DMS114 treated with DMSO at 0.1 percent for 48 hours (cell line): ENCODE measurements at regions not wholly inside any gene's neighbourhood (a gene's known extent, or its start where the extent isn't known, plus 50 kb on each side); places are given as distances from the start of the nearest gene placed in this dataset.

ENCODE experiments used
- DNase-seq: peaks from one replicate; lab custom pipeline; 2025; ENCODE audit not compliant: unreplicated experiment; lab: John Stamatoyannopoulos, UW

DNA sequence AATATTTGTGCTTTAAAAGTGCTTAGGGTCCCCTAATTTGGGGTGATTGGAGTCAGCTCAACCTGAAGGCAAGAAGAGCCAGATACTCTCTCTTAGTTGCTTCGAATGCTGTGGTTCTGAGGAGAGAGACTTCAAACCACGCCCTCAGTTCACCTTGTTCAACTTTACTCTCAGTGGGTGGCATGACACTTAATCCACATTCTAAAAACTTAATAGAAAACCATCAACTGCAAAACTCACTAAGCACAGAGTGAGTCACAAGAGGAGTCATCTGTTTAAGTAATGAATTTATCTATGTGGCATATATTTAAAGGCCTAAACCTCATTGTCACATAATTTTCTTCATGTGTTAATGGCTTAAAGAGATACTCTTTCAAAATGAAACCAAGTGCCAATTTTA lies 99.5 kb upstream of the SLC4A4 start:
- no peak for DNase-seq

DNA sequence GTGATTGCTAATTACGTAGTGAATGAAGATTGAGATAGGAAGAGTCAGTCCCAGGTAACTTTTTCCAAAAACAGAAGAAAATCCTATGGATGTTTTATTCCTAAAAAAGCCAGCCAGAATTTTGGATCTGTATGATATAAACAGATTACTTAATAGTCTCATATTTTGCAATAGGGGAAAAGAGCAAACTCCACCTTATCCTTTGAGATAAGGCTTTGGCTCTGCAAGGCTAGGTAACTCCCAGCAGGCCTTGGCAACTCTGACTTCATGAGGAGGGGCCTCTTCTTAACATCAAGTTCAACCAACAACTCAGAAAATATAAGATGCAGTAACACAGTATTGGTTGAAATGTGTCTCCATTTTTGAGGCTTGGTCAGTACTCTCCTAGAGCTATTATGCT lies 98.7 kb upstream of the SLC4A4 start:
- DNase-seq: no peak

DNA sequence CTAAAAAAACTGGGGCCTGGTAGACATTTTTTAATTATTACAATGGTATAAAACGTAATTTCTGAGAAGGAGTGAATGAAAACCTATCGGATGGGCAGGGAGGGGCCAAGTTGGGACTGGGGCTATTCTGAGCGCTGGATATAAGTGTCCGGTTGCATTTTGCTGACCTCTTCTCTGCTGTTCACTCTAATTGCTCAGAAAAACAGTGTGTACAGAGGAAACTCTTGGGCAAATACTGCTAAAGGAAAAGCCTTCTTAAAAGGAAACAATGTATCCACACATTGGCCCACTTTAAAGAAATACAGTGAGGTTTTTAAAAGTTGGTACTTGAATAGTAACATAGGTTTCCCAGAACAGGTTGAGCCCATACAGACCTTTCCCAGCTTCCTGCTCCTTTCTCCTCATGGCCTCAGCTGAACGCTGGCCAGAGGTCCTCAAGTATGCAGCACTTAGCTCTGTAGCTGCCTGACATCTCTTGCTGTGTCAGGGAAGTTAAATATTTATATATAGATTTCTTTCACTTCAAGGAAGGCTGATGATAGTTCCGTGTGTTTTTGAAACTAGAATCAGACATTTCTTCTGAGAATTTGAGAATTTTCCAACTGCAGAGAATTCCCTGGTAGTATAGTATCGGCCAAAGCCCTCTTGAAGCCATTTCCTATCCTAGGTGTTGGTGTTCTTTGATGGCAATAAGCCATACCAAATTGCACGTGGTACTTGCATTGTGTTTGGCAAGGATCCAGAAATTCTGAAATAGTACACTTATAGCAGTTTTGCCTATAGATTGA lies 97.1 kb upstream of the SLC4A4 start:
- DNase-seq: no peak

DNA sequence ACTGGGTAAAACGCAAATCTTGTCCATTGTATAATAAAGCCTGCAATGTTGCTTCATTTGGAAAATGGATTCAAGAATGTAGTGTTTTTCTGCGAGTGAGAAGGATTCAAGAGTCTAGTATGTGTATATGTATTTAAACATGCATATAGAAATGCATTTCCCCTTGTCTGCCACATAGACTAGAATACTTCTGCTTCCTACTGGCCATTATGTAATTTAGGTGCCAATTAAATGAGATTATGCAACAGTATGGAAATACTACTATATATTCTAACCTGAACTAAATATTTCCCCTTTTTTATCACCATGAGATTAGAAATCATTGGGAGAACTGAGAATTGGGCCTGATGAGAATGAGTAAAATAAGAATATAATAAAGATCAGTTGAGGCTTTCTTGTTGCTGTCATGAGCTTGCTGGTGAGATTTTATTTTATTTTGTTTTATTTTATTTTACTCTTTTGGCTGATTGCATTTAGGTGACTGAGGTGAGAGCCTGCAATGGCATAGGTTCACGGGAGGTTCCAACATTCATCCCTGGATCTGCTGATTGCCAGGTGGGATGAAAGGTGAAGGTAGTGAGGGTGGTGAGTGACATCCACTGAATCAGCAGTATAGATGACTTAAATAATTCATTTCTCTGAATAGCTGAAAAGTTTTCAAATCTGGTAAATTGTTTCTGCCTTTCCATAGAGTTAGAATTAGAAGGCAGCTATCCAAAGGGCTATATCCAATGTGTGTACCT lies 95.6 kb upstream of the SLC4A4 start:
- no peak for DNase-seq

DNA sequence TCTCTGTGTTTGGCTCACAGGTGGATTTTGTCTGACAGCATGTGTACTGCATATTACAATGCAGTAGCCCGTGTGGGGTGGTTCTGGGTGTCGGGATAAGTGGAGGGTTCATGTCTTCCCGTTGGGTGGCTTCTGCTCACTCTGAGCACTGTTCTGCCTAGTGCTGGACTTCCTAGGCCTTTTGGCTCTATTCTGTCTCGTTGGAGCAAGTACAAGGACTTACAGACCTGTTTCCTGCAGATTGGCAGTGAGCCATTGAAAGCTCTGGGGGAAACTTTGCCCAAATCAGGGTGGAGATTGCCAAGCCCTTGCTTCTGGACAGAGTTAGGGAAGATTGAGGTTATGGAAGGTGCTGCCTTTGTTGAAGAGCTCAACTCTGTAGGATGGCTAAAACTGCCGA lies 91.1 kb upstream of the SLC4A4 start:
- DNase-seq: no peak

DNA sequence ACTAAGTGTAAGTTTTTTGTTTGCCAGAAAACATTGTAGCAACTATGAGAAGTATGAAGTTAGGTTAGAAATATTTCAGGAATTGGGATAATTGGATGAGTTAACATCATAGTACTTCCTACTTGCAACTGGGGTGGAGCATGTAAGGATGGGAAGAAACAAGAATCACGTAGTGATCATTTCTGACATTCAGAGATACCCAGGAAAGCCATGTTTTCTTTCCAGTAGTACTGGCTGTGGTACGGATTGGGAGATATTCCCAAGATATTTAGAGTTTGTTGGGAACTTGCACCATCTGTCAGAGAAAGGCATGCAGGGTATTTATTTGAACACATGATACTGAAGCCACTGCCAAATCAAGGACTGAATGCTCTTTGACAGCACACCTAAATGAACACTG lies 87.6 kb upstream of the SLC4A4 start:
- DNase-seq: no peak

DNA sequence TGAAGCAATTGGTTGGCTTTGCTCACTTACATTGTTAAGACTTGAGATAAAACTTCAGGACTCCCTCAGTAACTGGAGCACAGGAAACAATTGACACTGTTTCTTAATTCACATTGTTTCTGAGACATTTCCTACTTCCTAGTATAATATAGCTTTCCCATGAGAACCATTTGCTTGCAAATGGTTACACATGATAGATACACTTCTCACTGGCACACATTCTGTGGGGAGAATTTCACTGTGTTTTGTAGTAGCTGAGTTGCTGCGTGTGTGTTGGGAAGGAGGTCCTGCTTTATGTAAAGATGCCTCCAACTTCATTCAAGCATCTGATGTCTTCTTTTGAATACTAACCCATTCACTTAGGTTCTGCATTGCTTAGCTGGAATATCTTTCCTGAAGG lies 85.3 kb upstream of the SLC4A4 start:
- DNase-seq: no peak

DNA sequence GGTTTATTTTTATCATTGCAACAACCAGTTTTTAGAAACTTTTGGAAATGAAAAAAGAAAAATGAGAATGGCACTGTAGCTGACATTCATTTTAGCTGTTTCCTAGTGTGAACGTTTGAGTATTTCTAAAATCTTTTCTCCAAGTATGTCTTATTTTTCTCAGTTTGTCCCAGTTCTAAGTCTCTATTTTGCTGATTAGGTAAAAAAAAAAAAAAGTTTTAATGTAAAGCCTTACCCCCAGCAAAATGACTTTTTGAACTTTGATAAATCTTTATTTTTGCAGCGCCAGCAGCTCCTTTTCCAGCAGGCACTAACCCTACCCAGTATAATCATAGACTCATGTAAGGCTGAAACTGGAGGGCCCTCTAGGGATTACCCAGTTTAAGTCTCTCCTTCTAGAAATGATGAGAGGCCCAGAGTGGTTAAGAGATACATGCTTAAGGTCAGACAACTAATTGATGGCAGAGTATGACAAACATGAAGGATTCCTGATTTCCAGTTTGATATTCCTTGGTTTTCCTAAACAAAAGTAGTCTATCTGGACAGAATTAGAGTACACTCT lies 84.3 kb upstream of the SLC4A4 start:
- no peak for DNase-seq

DNA sequence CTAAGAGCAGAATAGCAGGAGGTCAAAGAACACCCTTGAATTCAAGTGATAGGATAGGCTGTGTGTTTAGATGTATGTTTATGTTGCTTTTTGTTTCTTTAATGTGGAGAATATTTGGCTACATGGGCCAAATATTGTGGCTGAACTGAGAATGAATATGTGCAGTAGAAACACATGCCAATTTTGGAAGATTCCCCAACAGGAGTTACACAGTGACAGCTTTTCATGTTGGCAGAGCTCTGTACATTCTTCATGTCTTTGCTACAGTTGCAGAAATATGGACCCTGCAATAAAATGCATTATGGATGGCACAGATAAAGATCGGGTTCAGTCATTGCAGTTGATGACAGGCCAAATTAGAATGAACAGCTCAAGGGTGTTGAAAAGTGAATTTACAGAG lies 82.8 kb upstream of the SLC4A4 start:
- no peak for DNase-seq

DNA sequence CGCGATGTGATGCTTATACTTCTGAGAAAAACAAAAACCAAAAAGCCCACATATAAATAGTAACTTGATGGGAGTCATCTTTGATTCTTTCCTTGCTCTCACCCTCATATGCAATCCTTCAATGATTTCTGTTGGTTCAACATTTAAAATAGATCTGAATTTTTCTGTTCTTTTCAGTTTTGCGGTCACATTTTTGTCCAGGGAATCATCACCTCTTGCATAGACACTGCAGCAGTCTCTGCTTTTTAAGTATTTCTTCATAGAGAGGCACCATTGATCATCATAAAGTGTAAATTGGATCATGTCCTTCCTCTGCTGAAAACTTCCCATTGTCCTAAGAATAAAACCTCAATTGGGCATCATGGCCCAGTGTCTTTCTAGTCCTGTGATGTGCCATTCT lies 81.1 kb upstream of the SLC4A4 start:
- DNase-seq: no peak

DNA sequence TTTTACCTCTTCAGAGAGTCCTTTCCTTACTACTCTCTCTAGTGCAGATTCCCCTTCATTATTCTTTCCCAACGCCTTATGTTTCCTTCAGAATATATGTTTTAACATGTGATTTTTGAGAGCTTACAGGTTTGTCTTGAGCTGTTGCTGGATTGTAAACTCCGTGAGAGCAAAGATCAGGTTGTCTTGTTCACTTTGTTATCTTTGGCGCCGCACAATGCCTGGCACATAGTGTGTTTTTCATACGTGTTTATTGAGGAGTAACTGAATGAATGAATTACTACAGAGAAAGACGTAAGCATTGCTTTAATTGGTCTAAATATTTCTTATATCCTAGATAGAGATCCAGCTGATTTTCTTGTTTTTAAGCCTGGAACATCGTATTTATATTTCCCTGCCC lies 80.5 kb upstream of the SLC4A4 start:
- no peak for DNase-seq

DNA sequence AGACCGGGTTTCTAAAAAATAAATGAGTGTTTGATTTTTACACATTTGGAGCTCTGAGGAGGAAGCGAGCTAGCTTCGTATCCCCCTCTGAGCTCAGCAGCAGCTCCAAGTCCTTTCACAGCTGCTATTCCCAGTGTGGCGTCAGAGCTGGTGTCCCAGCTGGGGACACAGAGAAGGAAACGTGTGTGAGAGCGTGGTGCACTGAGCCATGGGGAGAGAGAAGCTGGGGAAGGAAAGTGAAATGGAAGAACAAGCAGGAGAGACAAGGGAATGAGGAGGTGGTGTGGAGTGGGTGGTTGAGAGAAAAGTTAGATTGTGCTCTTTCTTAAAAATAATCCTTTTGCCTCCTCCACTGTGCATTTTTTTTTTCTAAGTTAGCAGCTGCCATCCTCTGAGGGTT lies 79.5 kb upstream of the SLC4A4 start:
- no peak for DNase-seq

DNA sequence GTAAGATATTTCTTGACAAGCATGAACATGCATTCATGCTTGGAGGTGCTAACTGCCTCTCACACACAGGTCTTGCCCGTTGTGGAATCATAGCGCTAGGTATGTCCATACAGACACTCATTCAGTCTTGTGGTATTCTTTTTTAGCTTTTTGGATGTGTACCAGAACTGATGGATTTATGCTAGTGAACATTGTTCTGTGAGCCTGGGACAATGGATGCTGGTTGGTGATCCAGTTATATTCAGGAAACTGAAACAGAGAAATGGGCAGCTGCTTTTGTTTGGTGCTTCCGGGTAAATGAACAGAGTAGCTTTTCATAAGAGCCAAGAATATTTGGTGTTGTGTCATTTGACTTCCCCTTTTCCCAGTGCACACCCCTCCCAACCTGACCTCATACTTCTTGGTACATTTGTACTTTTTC lies 78.9 kb upstream of the SLC4A4 start:
- DNase-seq: no peak

DNA sequence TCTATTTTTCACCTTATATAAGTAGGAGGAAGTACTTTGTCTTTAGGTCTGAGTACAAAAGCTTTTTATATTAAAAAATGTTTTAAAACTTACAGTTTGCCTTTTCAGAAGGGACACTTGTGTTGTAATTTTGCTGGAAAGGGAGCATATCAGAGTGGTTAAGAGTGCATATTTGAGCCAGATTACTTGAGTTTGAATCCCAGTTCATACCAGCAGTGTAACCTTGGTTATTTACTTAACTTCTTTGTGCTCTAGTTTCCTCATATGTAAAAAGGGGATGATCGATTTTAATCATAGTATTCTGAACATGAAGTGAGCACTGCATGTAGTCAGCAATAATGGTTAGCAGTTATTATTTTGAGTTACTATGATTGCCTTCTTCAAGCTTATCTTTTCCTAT lies 78.3 kb upstream of the SLC4A4 start:
- DNase-seq: no peak

DNA sequence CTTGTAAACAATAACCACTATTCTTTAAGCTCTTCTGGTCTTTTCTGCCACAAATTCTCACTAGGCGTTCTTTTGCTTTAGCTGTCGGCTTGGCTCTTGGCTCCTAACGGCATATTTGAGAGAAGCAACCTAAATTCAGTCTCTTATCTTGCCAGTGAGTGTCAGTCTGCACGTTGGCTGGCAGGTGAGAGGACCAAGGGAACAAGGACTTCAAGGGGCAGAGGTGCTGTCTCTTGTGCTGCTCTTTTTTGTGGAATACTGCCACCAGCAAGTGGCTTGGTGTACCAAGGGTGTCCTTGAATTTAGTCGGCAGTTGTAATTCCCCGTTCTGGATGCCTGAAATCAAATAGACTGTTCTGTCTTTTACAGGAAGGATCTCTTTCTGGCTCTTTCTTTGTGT lies 77.8 kb upstream of the SLC4A4 start:
- DNase-seq: no peak

DNA sequence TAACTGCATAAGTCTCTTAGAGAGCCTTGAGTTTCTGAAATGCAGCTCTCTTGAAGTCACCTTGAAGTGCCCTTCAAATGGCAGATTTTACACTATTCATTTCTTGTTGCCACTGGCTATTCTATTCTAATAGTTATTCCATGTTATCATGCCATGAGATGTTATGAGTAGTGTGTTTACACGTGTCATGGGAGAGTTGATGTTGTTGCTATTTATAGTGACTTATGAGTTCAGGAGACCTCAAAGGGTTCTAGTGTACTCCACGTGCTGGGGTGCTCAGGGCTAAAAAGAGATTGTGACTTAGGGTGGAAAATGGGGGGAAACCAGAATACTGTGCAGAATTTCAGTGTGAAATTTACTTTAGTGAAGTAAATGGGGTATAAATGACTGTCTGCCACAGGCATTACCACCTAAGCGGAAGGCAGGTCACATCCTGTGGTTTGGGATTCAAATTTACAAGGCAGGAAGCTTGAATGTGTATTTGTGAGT lies 77.1 kb upstream of the SLC4A4 start:
- DNase-seq: no peak

DNA sequence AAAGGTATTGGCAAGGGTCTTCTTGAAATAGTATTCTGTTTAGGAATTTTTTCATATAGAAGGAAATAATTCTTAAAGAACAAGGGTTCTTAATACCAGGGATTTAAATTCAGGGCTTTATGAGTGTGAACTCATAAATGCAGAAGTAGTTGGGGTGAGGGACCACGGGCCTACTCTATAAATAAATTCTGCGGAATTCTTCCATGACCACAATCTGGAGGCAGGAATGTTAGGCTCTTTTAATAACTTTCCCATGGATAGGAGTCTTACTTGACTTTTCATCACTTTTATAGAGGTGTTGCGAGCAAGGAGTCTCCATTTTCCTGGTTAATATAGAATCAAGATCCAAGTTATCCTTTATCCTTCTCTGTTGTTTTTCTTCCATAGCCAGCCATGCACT lies 76.7 kb upstream of the SLC4A4 start:
- DNase-seq: no peak

DNA sequence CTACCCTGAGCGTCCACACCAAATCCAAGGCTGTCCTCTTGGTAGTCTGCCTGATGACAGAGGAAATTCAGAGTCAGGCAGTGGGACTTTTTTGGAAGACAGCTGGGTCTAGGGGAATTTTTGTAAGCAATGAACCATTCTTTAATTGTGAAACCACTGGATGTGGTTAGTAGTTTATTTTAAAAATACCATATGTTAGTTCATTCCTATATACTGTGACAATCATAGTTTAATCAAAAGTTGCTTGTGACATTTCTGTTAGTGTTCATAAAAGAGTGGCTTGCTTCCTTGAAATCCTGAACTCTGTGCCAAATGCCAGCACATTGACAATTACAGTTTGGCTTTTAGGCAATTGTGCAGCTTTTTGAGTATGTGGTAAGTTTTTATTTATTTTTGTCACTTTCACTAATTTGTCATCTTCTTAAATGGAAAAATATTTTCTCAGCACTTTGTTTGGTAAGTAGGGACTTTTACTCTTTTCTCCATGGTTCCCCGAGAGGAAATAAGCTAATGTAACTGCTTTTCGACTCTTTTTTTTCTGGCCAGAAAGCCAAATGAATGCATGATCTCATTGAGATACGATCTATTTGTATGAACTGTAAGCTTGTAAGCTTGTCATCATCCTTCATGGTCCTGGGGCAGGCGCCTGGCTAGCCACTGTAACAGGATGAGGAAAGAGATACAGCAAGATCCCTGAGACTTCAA lies 72.6 kb upstream of the SLC4A4 start:
- no peak for DNase-seq

DNA sequence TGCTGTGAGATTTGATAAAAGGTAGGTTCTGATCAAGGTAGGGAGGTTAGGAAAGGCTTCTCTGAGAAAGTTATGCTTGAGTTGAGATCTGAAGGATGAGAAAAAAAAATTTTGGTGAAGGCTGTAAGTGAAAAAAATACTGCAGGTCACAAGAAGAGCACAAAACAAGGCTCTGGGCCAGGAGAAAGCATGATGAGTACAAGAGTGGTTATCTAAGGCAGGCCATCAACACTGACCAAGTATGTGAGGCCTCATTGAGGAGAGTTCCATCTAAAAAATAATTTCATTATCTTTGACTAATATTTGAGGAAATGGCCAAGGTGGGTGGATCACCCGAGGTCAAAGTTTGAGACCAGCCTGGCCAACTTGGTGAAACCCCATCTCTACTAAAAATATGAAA lies 71.6 kb upstream of the SLC4A4 start:
- no peak for DNase-seq

DNA sequence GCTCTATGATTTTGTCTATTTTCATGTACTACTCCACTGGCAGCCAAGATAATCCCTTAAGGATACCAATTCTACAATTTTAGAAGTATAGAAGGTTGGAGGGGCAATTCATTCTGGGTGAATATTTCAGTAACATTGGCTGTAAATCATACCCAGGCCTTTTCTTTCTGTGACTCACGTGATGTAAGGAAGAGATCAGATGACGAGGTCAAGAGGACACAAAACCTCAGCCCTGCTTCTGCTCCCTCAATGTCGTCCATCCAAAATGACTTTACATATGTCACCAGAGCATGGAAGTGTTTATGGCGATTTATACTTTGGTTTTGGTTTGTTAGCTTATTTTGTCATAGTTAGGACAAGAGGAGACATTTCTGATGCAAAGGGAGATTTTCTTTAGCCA lies 70.7 kb upstream of the SLC4A4 start:
- DNase-seq: no peak

DNA sequence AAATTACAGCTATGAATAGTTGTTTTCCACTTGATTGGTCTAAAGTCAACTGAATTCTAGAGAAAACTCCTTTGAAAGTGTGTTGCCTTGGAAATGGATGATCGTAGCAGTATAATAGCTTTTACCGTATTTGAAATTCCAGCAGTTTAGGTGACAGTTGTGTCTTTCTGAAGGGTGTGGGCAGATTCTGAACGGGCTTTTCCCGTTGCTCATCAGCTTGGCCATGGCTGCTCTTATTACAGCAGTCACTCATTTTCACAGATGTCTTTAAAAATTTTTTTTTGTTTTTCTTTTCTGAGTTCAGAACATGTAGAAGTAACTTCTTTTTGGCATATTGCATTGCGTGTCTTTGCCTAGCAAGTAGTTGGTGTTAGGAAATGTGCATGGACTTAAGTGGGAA lies 69.6 kb upstream of the SLC4A4 start:
- DNase-seq: no peak

DNA sequence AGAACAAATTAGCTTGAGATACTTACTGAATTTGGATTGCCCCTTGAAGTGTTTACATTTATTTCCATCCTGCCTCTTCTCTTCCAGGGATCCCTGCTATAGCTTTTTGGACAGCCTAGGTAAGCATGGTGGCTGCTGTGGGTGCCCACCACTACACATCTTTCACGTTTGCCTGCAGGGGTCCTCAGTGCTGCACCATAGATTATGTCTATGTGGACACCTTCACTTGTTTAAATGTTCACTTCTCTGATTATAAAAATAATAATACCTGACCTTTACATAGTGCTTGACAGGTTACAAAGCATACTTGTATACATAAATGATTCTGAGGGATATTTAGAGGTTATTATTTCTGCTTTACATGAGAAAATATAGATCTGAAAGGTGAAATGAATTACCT lies 67.9 kb upstream of the SLC4A4 start:
- no peak for DNase-seq
